Keratinocyte (primary cell): ENCODE measurements at regions not wholly inside any gene's neighbourhood (a gene's known extent, or its start where the extent isn't known, plus 50 kb on each side); places are given as distances from the start of the nearest gene placed in this dataset.
"Not testable (repeated sequence)": the region's sequence is repeated elsewhere in the genome, so short reads cannot be mapped to it uniquely, and the experiment has no call there.

Source experiments
- DNase-seq: peaks from one replicate; pipeline ENCODE4 v3.0.0-alpha.2; 2011; ENCODE audit warnings: low read depth, missing footprints, low spot score
- FAIRE-seq: peaks from 2 replicates; lab custom pipeline; 2011; peaks lifted over from hg19 to GRCh38; lab: Jason Lieb, UNC
- H2AFZ ChIP-seq: 2 replicates; pipeline ENCODE4 v1.6.0; 2012; ENCODE audit warnings: low read length, control low read depth, inconsistent platforms; ENCODE audit not compliant: control insufficient read depth
- H3K27ac ChIP-seq: 2 replicates; pipeline ENCODE4 v1.5.1; 2011; ENCODE audit warnings: low read length; ENCODE audit not compliant: control insufficient read depth, insufficient read depth
- H3K27me3 ChIP-seq: 3 replicates; pipeline ENCODE4 v1.6.0; 2011; ENCODE audit warnings: low read length; ENCODE audit not compliant: control insufficient read depth, insufficient read depth; ENCODE audit errors: extremely low read depth
- H3K36me3 ChIP-seq, 2 experiments: 2 replicates in 1 of 2; 3 replicates in 1 of 2; pipeline ENCODE4 v1.5.1; 2011; ENCODE audit warnings: low read length in 2 of 2, mild to moderate bottlenecking in 1 of 2; ENCODE audit not compliant: control insufficient read depth in 2 of 2, insufficient read depth in 2 of 2; ENCODE audit errors: extremely low read depth in 1 of 2
- H3K4me1 ChIP-seq: 3 replicates; pipeline ENCODE4 v1.5.1; 2011; ENCODE audit warnings: low read length; ENCODE audit not compliant: control insufficient read depth, insufficient read depth; ENCODE audit errors: extremely low read depth
- H3K4me2 ChIP-seq: 3 replicates; pipeline ENCODE4 v1.6.0; 2011; ENCODE audit warnings: low read depth, low read length; ENCODE audit not compliant: control insufficient read depth, insufficient read depth; ENCODE audit errors: extremely low read depth
- H3K4me3 ChIP-seq, 3 experiments: fragments of 200-600 bp in 1 of 3; sonication (generic) in 1 of 3; 2 replicates in 2 of 3; 3 replicates in 1 of 3; pipeline ENCODE4 v1.5.1; 2011 to 2016; ENCODE audit warnings: low read length in 3 of 3, mild to moderate bottlenecking in 3 of 3, control low read depth in 2 of 3, inconsistent platforms in 1 of 3, low read depth in 1 of 3, mixed read lengths in 1 of 3, mixed run types in 1 of 3, moderate library complexity in 1 of 3; ENCODE audit not compliant: control insufficient read depth in 2 of 3, insufficient read depth in 2 of 3; ENCODE audit errors: extremely low read depth in 1 of 3
- H3K79me2 ChIP-seq: 2 replicates; pipeline ENCODE4 v1.6.0; 2012; ENCODE audit warnings: low read length; ENCODE audit not compliant: control insufficient read depth, insufficient read depth
- H3K9ac ChIP-seq: 3 replicates; pipeline ENCODE4 v1.6.0; 2011; ENCODE audit warnings: low read length; ENCODE audit not compliant: control insufficient read depth, insufficient read depth; ENCODE audit errors: extremely low read depth
- H3K9me1 ChIP-seq: 3 replicates; pipeline ENCODE4 v1.6.0; 2011; ENCODE audit warnings: low read length; ENCODE audit not compliant: control insufficient read depth, insufficient read depth; ENCODE audit errors: extremely low read depth
- H3K9me3 ChIP-seq: 2 replicates; pipeline ENCODE4 v1.5.1; 2012; ENCODE audit warnings: low read depth, low read length; ENCODE audit not compliant: control insufficient read depth
- H4K20me1 ChIP-seq: 3 replicates; pipeline ENCODE4 v1.6.0; 2011; ENCODE audit warnings: low read length; ENCODE audit not compliant: control insufficient read depth, insufficient read depth; ENCODE audit errors: extremely low read depth
- CTCF ChIP-seq, 3 experiments: IDR thresholded peaks in 1 of 3; conservative IDR thresholded peaks in 1 of 3; optimal IDR thresholded peaks in 1 of 3; 2 replicates in 2 of 3; 3 replicates in 1 of 3; pipeline versions ENCODE3 to v1.5.1; 2011; ENCODE audit warnings: low read length in 3 of 3, mild to moderate bottlenecking in 3 of 3, moderate library complexity in 2 of 3, control low read depth in 1 of 3, inconsistent platforms in 1 of 3; ENCODE audit not compliant: insufficient read depth in 2 of 3; ENCODE audit errors: extremely low read depth in 1 of 3
- EZH2 ChIP-seq: IDR thresholded peaks from one replicate; pipeline ENCODE4 v1.6.1; 2012; ENCODE audit warnings: inconsistent platforms, mild to moderate bottlenecking, low read length, moderate library complexity
- dilution Hi-C: fragments of 300-500 bp; cut with MboI; formaldehyde crosslinking; loops from one replicate; pipeline ENCODE4 v1.7.0; 2020; ENCODE audit warnings: low sequenced_read_pairs; ENCODE audit not compliant: extremely low pct_ligation_motif_present

GRCh38 chr2:2723064-2723463 lies 392.0 kb upstream of the MYT1L start:
- Histone ChIP-seq H3K9me3 (no peaks in the 10 kb centered on the region), H3K4me1 (no peaks in the 10 kb centered on the region), H3K9ac (no peak overlapping the region), H3K4me3 (no peak overlapping the region), H3K9me1 (no peaks in the 10 kb centered on the region), H3K36me3 (no peaks in the 10 kb centered on the region), H3K27me3 (no peaks in the 10 kb centered on the region), H2AFZ (no peak overlapping the region), H3K4me2 (no peak overlapping the region), H4K20me1 (no peaks in the 10 kb centered on the region), H3K79me2 (no peaks in the 10 kb centered on the region), H3K27ac (no peak overlapping the region)
- FAIRE-seq = no peak
- no peak for DNase-seq
- TF ChIP-seq CTCF (optimal IDR thresholded peaks at IDR 0.05 in 1 of 3, IDR thresholded peaks at IDR 0.05 in 1 of 3, conservative IDR thresholded peaks at IDR 0.05 in 1 of 3; ENCODE audit: extremely low read depth in 1 of 3, insufficient read depth in 2 of 3, low read length in 3 of 3) = no peak
- no peak for TF ChIP-seq EZH2
- dilution Hi-C loops = no loop called here

- Histone ChIP-seq H3K4me1 (no peaks in the 10 kb centered on the region), H3K36me3 (no peaks in the 10 kb centered on the region), H3K79me2 (no peaks in the 10 kb centered on the region), H3K9ac (no peak overlapping the region), H3K4me2 (no peak overlapping the region), H3K27ac (no peak overlapping the region), H4K20me1 (no peaks in the 10 kb centered on the region), H3K9me3 (no peaks in the 10 kb centered on the region), H2AFZ (no peak overlapping the region), H3K4me3 (no peak overlapping the region), H3K9me1 (no peaks in the 10 kb centered on the region), H3K27me3 (no peaks in the 10 kb centered on the region)
- DNase-seq (no peak), FAIRE-seq (no peak)
- no peak for TF ChIP-seq CTCF (optimal IDR thresholded peaks at IDR 0.05 in 1 of 3, IDR thresholded peaks at IDR 0.05 in 1 of 3, conservative IDR thresholded peaks at IDR 0.05 in 1 of 3; ENCODE audit: extremely low read depth in 1 of 3, insufficient read depth in 2 of 3, low read length in 3 of 3)
- TF ChIP-seq EZH2 = no peak
- dilution Hi-C loops = no loop called here
Measured at GRCh38 chr2:2721296-2721835, 390.3 kb upstream of the MYT1L start.

- H3K4me1 ChIP-seq, H3K36me3 ChIP-seq, H3K79me2 ChIP-seq, DNase-seq, H3K9me3 ChIP-seq, H3K9ac ChIP-seq, H3K9me1 ChIP-seq, H3K4me3 ChIP-seq, H3K27ac ChIP-seq, H4K20me1 ChIP-seq, FAIRE-seq, H2AFZ ChIP-seq, H3K4me2 ChIP-seq, dilution Hi-C loops, H3K27me3 ChIP-seq: not testable (repeated sequence)
Measured at GRCh38 chr2:2720806-2721205, 389.7 kb upstream of the MYT1L start.
